ENCODE measurements at regions not wholly inside any gene's neighbourhood (a gene's known extent, or its start where the extent isn't known, plus 50 kb on each side); places are given as distances from the start of the nearest gene placed in this dataset.

DNA sequence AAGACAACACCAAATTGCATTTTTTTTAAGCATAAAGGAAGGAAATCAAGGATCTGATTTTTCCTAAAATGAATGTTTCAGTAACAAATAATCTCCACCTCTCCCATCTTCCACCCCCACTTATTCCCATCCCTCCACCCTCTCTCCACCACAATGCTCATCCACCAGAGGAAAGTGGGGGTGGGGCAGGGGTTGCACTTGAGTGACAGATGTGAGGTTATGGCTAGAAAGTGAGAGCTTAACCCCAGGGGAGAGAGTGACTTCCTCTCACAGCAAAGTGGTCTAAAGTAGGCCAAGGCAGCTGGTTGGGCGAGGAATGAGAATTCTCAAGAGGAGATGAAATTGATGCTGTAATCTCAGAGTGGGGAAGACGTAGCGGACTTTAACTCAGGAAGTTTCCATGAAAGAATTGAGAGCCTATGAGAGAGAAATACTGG, 104.7 kb downstream of the HNRNPLL start:
- H3K79me2 ChIP-seq (ENCODE audit: low read depth) = no peaks in the 10 kb centered on the region
- no peaks in the 10 kb centered on the region for H3K36me3 ChIP-seq (ENCODE audit: low read depth)
- no peak overlapping the region for H3K4me2 ChIP-seq
- ChIA-PET CTCF (no interaction called here), POLR2A (ENCODE audit: unreplicated experiment) (no interaction called here)
- no TSS peak for BruUV-seq (replicated peaks)
- H3K27ac ChIP-seq = no peak overlapping the region
- no peaks in the 10 kb centered on the region for H4K20me1 ChIP-seq (ENCODE audit: insufficient read depth)
- H3K4me1 ChIP-seq (replicated peaks; ENCODE audit: insufficient read depth) = no peaks in the 10 kb centered on the region
- no peaks in the 10 kb centered on the region for H3F3A ChIP-seq (ENCODE audit: insufficient read depth, low read depth)
- DNase-seq = no peak
- no peaks in the 10 kb centered on the region for H3K9me2 ChIP-seq (ENCODE audit: insufficient read depth)
- intact Hi-C loops (cut with micrococcal nuclease; ENCODE audit: unreplicated experiment) = no loop called here
- no peak for TF ChIP-seq EZH2 (IDR thresholded peaks at IDR 0.05; ENCODE audit: low read depth)
- TF ChIP-seq, protein P1, sequence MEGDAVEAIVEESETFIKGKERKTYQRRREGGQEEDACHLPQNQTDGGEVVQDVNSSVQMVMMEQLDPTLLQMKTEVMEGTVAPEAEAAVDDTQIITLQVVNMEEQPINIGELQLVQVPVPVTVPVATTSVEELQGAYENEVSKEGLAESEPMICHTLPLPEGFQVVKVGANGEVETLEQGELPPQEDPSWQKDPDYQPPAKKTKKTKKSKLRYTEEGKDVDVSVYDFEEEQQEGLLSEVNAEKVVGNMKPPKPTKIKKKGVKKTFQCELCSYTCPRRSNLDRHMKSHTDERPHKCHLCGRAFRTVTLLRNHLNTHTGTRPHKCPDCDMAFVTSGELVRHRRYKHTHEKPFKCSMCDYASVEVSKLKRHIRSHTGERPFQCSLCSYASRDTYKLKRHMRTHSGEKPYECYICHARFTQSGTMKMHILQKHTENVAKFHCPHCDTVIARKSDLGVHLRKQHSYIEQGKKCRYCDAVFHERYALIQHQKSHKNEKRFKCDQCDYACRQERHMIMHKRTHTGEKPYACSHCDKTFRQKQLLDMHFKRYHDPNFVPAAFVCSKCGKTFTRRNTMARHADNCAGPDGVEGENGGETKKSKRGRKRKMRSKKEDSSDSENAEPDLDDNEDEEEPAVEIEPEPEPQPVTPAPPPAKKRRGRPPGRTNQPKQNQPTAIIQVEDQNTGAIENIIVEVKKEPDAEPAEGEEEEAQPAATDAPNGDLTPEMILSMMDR (conservative IDR thresholded peaks at IDR 0.05) = no peak
- H3K4me3 ChIP-seq = no peak overlapping the region
- H2AFZ ChIP-seq = no peak overlapping the region
- H3K27me3 ChIP-seq (ENCODE audit: insufficient read depth, low read depth) = no peaks in the 10 kb centered on the region
- peaks cover 7% of the 10 kb centered on the region for H3K9me3 ChIP-seq (ENCODE audit: insufficient read depth, low read depth)

DNA sequence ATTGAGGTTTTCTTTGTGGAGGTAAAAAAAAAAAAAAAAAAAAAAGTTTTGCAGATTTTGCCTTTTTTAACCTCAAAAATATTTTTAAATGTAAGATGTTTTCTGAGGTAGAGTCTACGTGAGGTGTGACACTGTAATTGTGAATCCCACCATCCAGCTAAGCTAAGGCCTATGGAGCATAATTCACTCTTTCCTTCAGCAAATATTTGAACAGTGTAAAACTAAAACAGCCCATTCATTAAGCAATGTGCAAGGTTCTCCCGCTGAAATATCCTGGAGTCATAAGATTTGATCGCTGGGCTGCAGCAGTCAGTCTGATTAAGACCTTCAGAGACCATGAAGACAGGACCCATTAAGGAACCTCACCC, 105.1 kb downstream of the HNRNPLL start:
- ChIA-PET CTCF (no interaction called here), POLR2A (ENCODE audit: unreplicated experiment) (no interaction called here)
- Histone ChIP-seq H3K4me2 (no peak overlapping the region), H3K27ac (no peak overlapping the region), H3K36me3 (ENCODE audit: low read depth) (no peaks in the 10 kb centered on the region), H3K79me2 (ENCODE audit: low read depth) (no peaks in the 10 kb centered on the region), H3K4me3 (no peak overlapping the region), H3K27me3 (ENCODE audit: insufficient read depth, low read depth) (no peaks in the 10 kb centered on the region), H3K9me2 (ENCODE audit: insufficient read depth) (no peaks in the 10 kb centered on the region), H4K20me1 (ENCODE audit: insufficient read depth) (no peaks in the 10 kb centered on the region), H2AFZ (no peak overlapping the region), H3F3A (ENCODE audit: insufficient read depth, low read depth) (no peaks in the 10 kb centered on the region), H3K9me3 (ENCODE audit: insufficient read depth, low read depth) (peaks cover 7% of the 10 kb centered on the region), H3K4me1 (replicated peaks; ENCODE audit: insufficient read depth) (no peaks in the 10 kb centered on the region)
- no peak for TF ChIP-seq EZH2 (IDR thresholded peaks at IDR 0.05; ENCODE audit: low read depth)
- TF ChIP-seq, protein P1 (conservative IDR thresholded peaks at IDR 0.05) = no peak
- no TSS peak for BruUV-seq (replicated peaks)
- no peak for DNase-seq
- intact Hi-C loops (cut with micrococcal nuclease; ENCODE audit: unreplicated experiment) = no loop called here

DNA sequence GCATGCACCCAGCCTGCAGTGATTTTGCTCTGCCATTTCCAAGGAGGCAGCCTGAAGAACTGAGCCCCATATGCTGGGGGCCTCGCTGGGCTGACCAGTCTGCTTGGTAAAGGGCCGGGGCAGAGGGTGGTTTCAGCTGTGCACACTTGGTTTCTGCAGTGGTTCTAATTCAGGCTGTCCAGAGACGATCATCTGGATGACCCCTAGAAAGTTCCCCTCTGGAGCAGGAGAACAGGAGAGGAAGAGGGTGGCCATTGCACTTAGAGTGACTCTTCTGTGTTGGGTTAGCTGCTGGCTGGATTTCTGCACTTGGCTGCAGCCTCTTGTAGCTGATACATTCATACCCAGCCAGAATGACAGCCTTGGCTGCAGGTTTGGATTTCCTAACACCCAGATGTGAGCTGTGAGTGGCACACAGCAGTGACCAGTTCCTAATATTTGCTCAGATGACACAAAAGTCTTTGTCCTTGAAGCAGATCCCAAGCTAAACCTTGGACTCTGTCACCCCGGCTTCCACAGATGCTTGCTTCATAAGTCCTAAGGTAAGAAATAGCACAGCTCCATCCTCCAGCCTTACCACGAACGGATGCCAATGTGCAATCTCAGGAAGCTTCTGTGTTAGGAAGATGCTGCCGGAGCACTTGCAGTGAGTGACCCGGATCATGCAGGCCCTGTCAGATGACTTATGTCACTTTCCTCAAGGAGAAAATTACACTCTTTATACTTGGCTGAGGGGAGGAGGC, 105.6 kb downstream of the HNRNPLL start:
- H3K9me2 ChIP-seq (ENCODE audit: insufficient read depth) = no peaks in the 10 kb centered on the region
- DNase-seq = no peak
- intact Hi-C loops (cut with micrococcal nuclease; ENCODE audit: unreplicated experiment) = no loop called here
- no peak overlapping the region for H3K27ac ChIP-seq
- no TSS peak for BruUV-seq (replicated peaks)
- no peaks in the 10 kb centered on the region for H3F3A ChIP-seq (ENCODE audit: insufficient read depth, low read depth)
- H3K36me3 ChIP-seq (ENCODE audit: low read depth) = no peaks in the 10 kb centered on the region
- H3K79me2 ChIP-seq (ENCODE audit: low read depth) = no peaks in the 10 kb centered on the region
- H3K4me2 ChIP-seq = no peak overlapping the region
- H3K4me3 ChIP-seq = no peak overlapping the region
- H2AFZ ChIP-seq = no peak overlapping the region
- no peaks in the 10 kb centered on the region for H3K4me1 ChIP-seq (replicated peaks; ENCODE audit: insufficient read depth)
- H3K9me3 ChIP-seq (ENCODE audit: insufficient read depth, low read depth) = peaks cover 2% of the 10 kb centered on the region
- TF ChIP-seq, protein P1 (conservative IDR thresholded peaks at IDR 0.05) = no peak
- TF ChIP-seq EZH2 (IDR thresholded peaks at IDR 0.05; ENCODE audit: low read depth) = no peak
- ChIA-PET CTCF (no interaction called here), POLR2A (ENCODE audit: unreplicated experiment) (no interaction called here)
- H3K27me3 ChIP-seq (ENCODE audit: insufficient read depth, low read depth) = no peaks in the 10 kb centered on the region
- no peaks in the 10 kb centered on the region for H4K20me1 ChIP-seq (ENCODE audit: insufficient read depth)

All from PC-9 (cell line).